NCI-H510A (cell line): ENCODE measurements at regions not wholly inside any gene's neighbourhood (a gene's known extent, or its start where the extent isn't known, plus 50 kb on each side); places are given as distances from the start of the nearest gene placed in this dataset.

Experiments used
- DNase-seq: peaks from one replicate; lab custom pipeline; 2025; lab: John Stamatoyannopoulos, UW

GRCh38 chr16:6132121-6132520 lies 1034.5 kb upstream of the EEF2KMT start:
- DNase-seq = no peak

- DNase-seq = no peak
These were observed 1034.0 kb upstream of the EEF2KMT start for GRCh38 chr16:6131526-6132050.

GRCh38 chr16:6125483-6126259 lies 1028.1 kb upstream of the EEF2KMT start:
- DNase-seq = no peak

- no peak for DNase-seq
These were observed 1026.5 kb upstream of the EEF2KMT start for GRCh38 chr16:6124136-6124535.

GRCh38 chr16:6122401-6122800 lies 1024.8 kb upstream of the EEF2KMT start:
- no peak for DNase-seq

GRCh38 chr16:6114691-6115090 lies 1017.1 kb upstream of the EEF2KMT start:
- no peak for DNase-seq

- DNase-seq = no peak
These were observed 1016.2 kb upstream of the EEF2KMT start for GRCh38 chr16:6113749-6114148.

- no peak for DNase-seq
These were observed 1015.1 kb upstream of the EEF2KMT start for GRCh38 chr16:6112700-6113099.

- no peak for DNase-seq
These were observed 1013.8 kb upstream of the EEF2KMT start for GRCh38 chr16:6111390-6111789.

GRCh38 chr16:6110346-6110745 lies 1012.8 kb upstream of the EEF2KMT start:
- DNase-seq = no peak

- DNase-seq = no peak
These were observed 1008.5 kb upstream of the EEF2KMT start for GRCh38 chr16:6106061-6106460.

GRCh38 chr16:6105115-6105514 lies 1007.5 kb upstream of the EEF2KMT start:
- no peak for DNase-seq

GRCh38 chr16:6104428-6104827 lies 1006.8 kb upstream of the EEF2KMT start:
- no peak for DNase-seq

- DNase-seq = no peak
These were observed 1006.0 kb upstream of the EEF2KMT start for GRCh38 chr16:6103561-6103960.

- DNase-seq = no peak
These were observed 1001.5 kb upstream of the EEF2KMT start for GRCh38 chr16:6099102-6099501.

- DNase-seq = no peak
These were observed 999.5 kb upstream of the EEF2KMT start for GRCh38 chr16:6096931-6097670.

- DNase-seq = no peak
These were observed 997.8 kb upstream of the EEF2KMT start for GRCh38 chr16:6095414-6095813.

GRCh38 chr16:6091021-6091420 lies 993.4 kb upstream of the EEF2KMT start:
- no peak for DNase-seq

- no peak for DNase-seq
These were observed 983.9 kb upstream of the EEF2KMT start for GRCh38 chr16:6081320-6081976.

- DNase-seq = no peak
These were observed 979.0 kb upstream of the EEF2KMT start for GRCh38 chr16:6076631-6077030.

GRCh38 chr16:6068063-6068462 lies 970.5 kb upstream of the EEF2KMT start:
- no peak for DNase-seq

GRCh38 chr16:6066652-6067051 lies 969.1 kb upstream of the EEF2KMT start:
- no peak for DNase-seq

GRCh38 chr16:6063526-6063925 lies 965.9 kb upstream of the EEF2KMT start:
- no peak for DNase-seq
